Activated T-helper 17 cell treated with anti-CD3 and anti-CD28 coated beads, Interleukin-2, amount 50 U/mL, for 72 hours (primary cell): ENCODE measurements at regions not wholly inside any gene's neighbourhood (a gene's known extent, or its start where the extent isn't known, plus 50 kb on each side); places are given as distances from the start of the nearest gene placed in this dataset.

Experiments used
- ATAC-seq: fragments of 150-1000 bp; cut with Tn5 transposase; replicated peaks from 2 replicates; pipeline ENCODE4 v1.10.0; 2021; ENCODE audit warnings: mild to moderate bottlenecking, moderate library complexity
- H3K27ac Mint-ChIP-seq: one replicate; pipeline ENCODE4 v1.8.0; 2022; ENCODE audit warnings: mixed read lengths
- H3K27me3 Mint-ChIP-seq: one replicate; pipeline ENCODE4 v1.8.0; 2022; ENCODE audit warnings: mixed read lengths
- H3K36me3 Mint-ChIP-seq: one replicate; pipeline ENCODE4 v1.8.0; 2022; ENCODE audit warnings: low read depth, mild to moderate bottlenecking, mixed read lengths
- H3K4me1 Mint-ChIP-seq: one replicate; pipeline ENCODE4 v1.8.0; 2022; ENCODE audit warnings: mixed read lengths
- H3K4me3 Mint-ChIP-seq: one replicate; pipeline ENCODE4 v1.8.0; 2022; ENCODE audit warnings: mild to moderate bottlenecking, mixed read lengths
- H3K9me3 Mint-ChIP-seq: one replicate; pipeline ENCODE4 v1.8.0; 2022; ENCODE audit warnings: mixed read lengths

DNA sequence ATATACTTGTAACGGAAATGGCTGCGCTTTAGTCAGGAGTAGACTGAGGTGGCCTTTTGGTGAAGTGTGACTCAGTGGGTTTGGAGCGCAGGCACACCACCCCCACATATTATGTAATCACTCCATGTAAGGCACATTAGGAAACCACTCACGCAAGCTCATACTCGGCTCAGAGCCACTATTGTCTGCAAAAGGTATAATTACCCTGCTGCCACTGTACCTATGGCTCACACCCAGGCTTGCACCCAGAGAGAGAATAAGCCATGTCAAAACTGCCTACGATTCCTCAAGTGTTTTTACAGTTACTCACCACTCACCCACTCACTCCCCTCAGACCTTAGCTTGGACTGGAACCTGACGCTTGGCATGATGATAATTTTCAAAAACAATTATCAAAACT is 611.9 kb upstream of the CCDC54 start:
- no peak for ATAC-seq
- H3K27me3 Mint-ChIP-seq: no peaks in the 10 kb centered on the region
- H3K4me1 Mint-ChIP-seq: no peaks in the 10 kb centered on the region
- no peaks in the 10 kb centered on the region for H3K9me3 Mint-ChIP-seq
- H3K4me3 Mint-ChIP-seq: no peak overlapping the region
- no peaks in the 10 kb centered on the region for H3K36me3 Mint-ChIP-seq
- H3K27ac Mint-ChIP-seq: no peak overlapping the region

DNA sequence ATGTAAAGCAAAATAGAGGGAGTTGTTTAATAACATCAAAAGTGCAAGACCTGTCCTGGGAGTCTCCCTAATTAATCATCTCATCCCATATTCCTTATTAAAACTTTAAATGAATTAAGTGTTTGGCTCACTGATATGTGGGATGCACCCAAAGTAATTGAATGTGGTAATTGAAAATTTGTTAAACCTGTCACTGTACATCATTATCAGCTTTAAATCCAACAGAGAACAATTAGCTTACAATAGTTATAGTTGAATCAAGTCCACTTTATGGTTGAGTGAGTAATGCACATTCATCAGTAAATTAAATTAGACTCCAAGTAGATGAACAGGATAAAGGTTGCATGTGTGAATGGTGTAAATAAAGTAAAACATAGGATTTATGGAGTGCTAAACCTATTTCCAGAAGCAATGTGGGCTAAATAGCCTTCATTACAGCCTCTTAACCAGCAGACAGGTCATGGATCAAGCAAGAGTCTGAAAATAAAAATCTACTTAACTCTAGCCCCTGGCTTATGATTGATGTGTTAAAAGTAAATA is 608.2 kb upstream of the CCDC54 start:
- no peaks in the 10 kb centered on the region for H3K9me3 Mint-ChIP-seq
- no peak overlapping the region for H3K27ac Mint-ChIP-seq
- ATAC-seq: no peak
- no peaks in the 10 kb centered on the region for H3K4me1 Mint-ChIP-seq
- no peaks in the 10 kb centered on the region for H3K27me3 Mint-ChIP-seq
- no peak overlapping the region for H3K4me3 Mint-ChIP-seq
- no peaks in the 10 kb centered on the region for H3K36me3 Mint-ChIP-seq

DNA sequence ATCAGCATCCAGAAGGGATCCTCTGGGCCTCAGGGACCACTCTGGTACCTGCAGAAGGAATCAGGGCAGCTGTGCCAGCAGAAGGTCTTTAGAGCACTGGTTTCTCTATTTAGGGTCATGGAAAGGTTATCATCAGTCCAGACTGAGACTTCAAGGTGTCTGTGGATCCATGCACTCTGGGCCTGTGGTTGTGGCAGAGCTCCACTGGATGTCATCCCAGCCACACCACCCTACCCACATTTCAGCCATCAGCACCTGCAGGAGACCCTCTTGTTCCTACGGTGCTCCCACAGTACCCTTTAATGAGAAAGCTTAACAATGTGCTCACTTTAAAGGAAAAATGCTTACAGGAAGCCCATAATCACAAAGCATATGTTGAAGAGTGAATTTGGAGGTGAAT is 603.4 kb upstream of the CCDC54 start:
- no peak for ATAC-seq
- Mint-ChIP-seq H3K27me3 (no peaks in the 10 kb centered on the region), H3K27ac (no peak overlapping the region), H3K4me3 (no peak overlapping the region), H3K4me1 (no peaks in the 10 kb centered on the region), H3K9me3 (no peaks in the 10 kb centered on the region), H3K36me3 (no peaks in the 10 kb centered on the region)

DNA sequence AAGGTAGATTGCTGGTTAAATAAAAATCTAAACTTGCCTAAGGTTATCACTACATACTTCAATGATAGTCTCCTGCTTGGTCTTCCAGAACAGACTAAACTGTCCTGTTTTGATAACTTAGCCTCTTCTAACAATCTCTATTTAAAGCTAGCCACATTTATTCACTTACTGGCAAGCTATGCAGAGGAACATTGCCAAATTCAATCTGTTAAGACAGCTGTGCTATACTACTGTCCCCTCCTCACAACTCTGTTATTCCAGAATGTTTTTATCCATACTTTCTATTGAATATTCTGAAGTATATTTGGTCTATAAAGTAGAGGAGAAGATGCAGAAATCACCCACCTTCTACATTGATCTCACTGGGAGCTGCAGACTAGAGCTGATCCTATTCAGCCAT is 594.0 kb upstream of the CCDC54 start:
- ATAC-seq: no peak
- no peaks in the 10 kb centered on the region for H3K9me3 Mint-ChIP-seq
- H3K27ac Mint-ChIP-seq: no peak overlapping the region
- peaks cover 6% of the 10 kb centered on the region for H3K27me3 Mint-ChIP-seq
- no peaks in the 10 kb centered on the region for H3K4me1 Mint-ChIP-seq
- H3K36me3 Mint-ChIP-seq: no peaks in the 10 kb centered on the region
- H3K4me3 Mint-ChIP-seq: no peak overlapping the region

DNA sequence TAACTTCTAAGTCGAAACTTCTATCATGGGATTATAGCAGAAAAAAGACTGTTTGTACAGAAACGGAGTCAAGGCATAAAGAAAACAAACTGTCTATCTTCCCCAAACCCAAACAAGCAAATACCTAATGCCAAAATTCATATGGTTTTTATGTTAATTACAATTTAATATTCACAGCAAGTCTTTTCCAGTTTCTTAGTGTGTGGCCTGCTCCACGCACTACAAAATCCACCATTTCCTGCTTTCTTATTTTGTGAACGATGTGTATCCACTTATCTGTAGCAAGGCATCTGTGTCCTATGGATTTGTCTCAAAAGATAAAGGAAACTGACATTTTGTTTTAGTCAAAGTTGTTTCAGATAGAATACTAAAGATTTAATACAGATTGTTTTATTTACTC is 588.0 kb upstream of the CCDC54 start:
- ATAC-seq: no peak
- no peaks in the 10 kb centered on the region for H3K9me3 Mint-ChIP-seq

DNA sequence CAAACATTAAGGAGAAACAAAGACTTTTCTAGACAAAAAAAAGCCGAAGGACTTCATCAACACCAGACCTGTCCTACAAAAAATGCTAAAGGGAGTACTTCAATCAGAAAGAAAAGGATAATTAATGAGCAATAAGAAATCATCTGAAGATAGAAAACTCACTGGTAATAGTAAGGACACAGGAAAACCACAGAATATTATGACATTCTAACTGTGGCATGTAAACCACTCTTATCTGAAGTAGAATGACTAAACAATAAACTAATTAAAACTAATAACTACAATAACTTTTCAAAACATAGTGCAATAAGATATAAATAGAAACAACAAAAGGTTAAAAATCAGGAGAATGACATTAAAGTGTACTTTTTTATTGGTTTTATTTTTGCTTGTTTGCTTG is 584.5 kb upstream of the CCDC54 start:
- H3K4me1 Mint-ChIP-seq: no peaks in the 10 kb centered on the region
- H3K27ac Mint-ChIP-seq: no peak overlapping the region
- no peak for ATAC-seq
- no peaks in the 10 kb centered on the region for H3K9me3 Mint-ChIP-seq
- H3K36me3 Mint-ChIP-seq: no peaks in the 10 kb centered on the region
- H3K27me3 Mint-ChIP-seq: peaks cover 7% of the 10 kb centered on the region
- H3K4me3 Mint-ChIP-seq: no peak overlapping the region

More for the DNA sequence above, 588.0 kb upstream of the CCDC54 start:
- H3K27me3 Mint-ChIP-seq: peaks cover 13% of the 10 kb centered on the region
- H3K4me1 Mint-ChIP-seq: no peaks in the 10 kb centered on the region
- no peak overlapping the region for H3K4me3 Mint-ChIP-seq
- no peaks in the 10 kb centered on the region for H3K36me3 Mint-ChIP-seq
- H3K27ac Mint-ChIP-seq: no peak overlapping the region

DNA sequence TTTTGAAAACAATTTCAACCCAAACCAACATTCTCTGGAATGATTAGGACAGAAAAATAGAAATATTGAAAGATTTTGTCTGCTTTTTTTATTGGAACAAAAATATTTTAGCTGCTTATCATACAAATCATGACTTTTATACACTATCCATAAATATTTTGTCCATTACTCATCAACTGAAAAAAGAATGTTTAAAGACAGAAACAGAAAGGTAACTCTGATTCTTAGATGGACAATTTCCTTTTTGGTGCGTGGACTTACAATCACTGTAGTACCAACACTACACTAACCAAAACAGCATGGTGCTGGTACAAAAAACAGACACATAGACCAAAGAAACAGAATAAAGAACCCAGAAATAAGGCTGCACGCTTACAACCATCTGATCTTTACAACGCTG is 582.8 kb upstream of the CCDC54 start:
- Mint-ChIP-seq H3K9me3 (no peaks in the 10 kb centered on the region), H3K4me1 (no peaks in the 10 kb centered on the region), H3K27ac (no peak overlapping the region), H3K4me3 (no peak overlapping the region), H3K27me3 (peaks cover 7% of the 10 kb centered on the region), H3K36me3 (no peaks in the 10 kb centered on the region)
- no peak for ATAC-seq

DNA sequence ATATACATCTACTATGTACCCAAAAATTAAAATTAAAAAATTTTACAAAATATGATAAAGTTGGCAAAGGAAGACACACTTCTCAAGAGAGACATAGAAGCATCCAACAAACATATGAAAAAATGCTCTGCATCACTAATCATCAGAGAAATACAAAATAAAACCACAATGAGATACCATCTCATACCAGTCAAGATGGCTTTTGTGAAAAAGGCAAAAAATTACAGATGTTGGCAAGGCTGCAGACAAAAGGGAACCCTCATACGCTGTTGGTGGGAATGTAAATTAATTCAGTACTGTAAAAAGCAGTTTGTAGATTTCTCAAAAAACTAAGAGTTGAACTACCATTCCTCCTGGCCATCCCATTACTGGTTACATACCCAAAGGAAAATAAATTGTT is 581.7 kb upstream of the CCDC54 start:
- ATAC-seq: no peak
- H3K27ac Mint-ChIP-seq: no peak overlapping the region
- no peaks in the 10 kb centered on the region for H3K4me1 Mint-ChIP-seq
- H3K4me3 Mint-ChIP-seq: no peak overlapping the region
- H3K27me3 Mint-ChIP-seq: peaks cover 7% of the 10 kb centered on the region
- H3K9me3 Mint-ChIP-seq: no peaks in the 10 kb centered on the region
- H3K36me3 Mint-ChIP-seq: no peaks in the 10 kb centered on the region

DNA sequence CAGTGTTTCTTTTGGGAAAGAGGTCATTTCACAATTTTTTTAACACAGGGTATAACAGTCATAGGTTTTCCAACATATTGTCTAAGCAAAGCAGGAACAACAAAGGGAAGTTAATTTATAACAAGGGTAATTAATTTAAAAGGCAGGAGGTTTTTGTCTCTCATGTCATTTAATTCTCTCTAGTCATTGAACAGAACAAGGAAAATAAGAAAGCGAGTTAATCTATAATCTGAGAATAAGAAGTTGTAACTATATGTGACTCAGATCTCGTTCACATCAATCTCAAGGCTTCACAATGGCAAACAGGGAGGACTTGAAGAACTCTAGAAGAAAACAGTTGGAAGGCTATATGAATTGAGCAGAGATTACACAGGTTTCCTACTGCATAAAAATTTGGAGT is 579.8 kb upstream of the CCDC54 start:
- no peak for ATAC-seq
- Mint-ChIP-seq H3K27ac (no peak overlapping the region), H3K9me3 (no peaks in the 10 kb centered on the region), H3K27me3 (no peaks in the 10 kb centered on the region), H3K4me1 (no peaks in the 10 kb centered on the region), H3K36me3 (no peaks in the 10 kb centered on the region), H3K4me3 (no peak overlapping the region)

DNA sequence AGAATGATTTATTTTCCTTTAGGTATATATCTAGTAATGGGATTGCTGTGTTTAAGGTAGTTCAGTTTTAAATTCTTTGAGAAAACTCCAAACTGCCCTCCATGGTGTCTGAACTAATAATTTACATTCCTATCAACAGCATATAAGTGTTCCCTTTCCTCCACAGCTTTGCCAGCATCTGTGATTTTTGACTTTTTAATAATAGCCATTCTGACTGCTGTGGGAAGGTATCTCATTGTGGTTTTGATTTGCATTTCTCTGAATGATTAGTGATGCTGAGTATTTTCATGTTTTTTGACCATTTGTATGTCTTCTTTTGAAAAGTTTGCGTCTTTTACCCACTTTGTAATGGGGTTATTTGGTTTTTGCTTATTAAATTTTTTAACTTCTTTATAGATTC is 571.6 kb upstream of the CCDC54 start:
- Mint-ChIP-seq H3K27me3 (peaks cover 8% of the 10 kb centered on the region), H3K36me3 (no peaks in the 10 kb centered on the region), H3K4me1 (no peaks in the 10 kb centered on the region)

DNA sequence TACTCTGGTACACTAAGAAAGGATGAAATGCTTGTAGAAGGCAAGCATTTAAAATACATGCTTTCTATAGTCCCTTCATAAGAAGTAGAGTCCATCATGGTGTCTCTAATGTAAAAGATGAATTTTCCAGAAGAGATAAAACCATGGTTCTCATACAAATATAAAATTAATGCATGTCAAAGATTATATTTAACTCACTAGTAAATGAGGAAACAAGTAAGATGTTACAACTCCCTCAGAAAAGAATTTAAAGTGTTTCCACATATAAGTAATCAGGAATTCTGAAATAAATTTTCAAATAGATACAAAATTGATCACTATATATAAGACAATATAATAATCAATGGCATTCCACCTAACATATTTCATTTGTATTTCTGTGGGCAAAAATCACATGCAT is 570.3 kb upstream of the CCDC54 start:
- Mint-ChIP-seq H3K4me3 (no peak overlapping the region), H3K27ac (no peak overlapping the region), H3K27me3 (peaks cover 8% of the 10 kb centered on the region), H3K9me3 (no peaks in the 10 kb centered on the region), H3K36me3 (no peaks in the 10 kb centered on the region), H3K4me1 (no peaks in the 10 kb centered on the region)
- ATAC-seq: no peak

More for the DNA sequence above, 571.6 kb upstream of the CCDC54 start:
- H3K27ac Mint-ChIP-seq: no peak overlapping the region
- no peaks in the 10 kb centered on the region for H3K9me3 Mint-ChIP-seq
- ATAC-seq: no peak
- H3K4me3 Mint-ChIP-seq: no peak overlapping the region

DNA sequence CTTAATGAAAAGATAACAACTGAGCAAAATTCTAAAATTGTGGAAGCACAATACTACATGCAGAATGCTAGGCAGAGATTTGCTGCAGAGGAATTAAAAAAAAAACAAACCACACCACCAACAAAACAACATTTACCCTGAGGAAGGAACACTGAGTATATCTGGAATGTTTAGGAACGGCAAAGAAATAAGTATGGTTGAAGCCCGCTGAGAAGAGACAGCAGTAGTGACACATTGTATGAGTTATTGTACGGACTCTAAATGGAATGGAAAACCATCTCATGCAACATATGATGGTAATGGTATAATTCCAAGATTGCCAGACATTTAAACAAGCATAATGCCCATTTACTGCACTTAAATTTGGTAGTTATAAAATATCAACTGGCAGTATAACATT is 568.2 kb upstream of the CCDC54 start:
- Mint-ChIP-seq H3K36me3 (no peaks in the 10 kb centered on the region), H3K4me3 (no peak overlapping the region), H3K27me3 (peaks cover 10% of the 10 kb centered on the region), H3K27ac (no peak overlapping the region), H3K9me3 (no peaks in the 10 kb centered on the region), H3K4me1 (no peaks in the 10 kb centered on the region)
- no peak for ATAC-seq

DNA sequence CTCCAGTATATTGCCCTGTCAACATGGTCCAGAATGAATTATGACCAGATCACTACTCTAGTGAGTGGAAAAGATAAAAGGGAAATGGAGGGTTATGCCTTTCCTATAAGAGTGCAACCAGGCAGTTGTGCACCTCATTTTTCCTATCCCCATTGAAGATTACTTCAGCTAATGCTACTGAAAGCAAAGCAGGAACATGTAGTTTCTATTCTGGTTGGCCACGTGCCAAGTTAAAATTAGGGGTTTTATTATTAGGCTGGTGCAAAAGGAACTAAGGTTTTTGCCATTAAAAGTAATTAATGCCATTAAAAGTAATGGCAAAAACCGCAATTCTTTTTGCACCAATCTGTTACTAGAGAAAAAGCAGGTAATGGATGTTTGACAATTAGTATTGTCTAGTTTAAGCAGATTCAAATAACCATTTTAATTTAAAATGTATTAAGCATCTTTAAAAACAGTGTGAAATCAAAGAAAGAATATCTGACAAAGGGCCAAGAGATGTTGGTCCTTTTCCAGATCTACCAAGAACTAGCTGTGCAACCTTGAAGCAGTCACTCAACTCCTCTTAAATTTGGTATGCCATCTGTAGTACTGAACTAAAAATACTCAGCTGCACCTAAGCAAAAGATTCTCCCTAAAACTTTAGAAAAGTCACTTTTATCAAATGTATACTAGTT is 567.5 kb upstream of the CCDC54 start:
- no peak overlapping the region for H3K4me3 Mint-ChIP-seq
- no peaks in the 10 kb centered on the region for H3K36me3 Mint-ChIP-seq
- H3K27ac Mint-ChIP-seq: no peak overlapping the region
- H3K4me1 Mint-ChIP-seq: no peaks in the 10 kb centered on the region
- no peaks in the 10 kb centered on the region for H3K9me3 Mint-ChIP-seq
- no peak for ATAC-seq
- peaks cover 13% of the 10 kb centered on the region for H3K27me3 Mint-ChIP-seq

DNA sequence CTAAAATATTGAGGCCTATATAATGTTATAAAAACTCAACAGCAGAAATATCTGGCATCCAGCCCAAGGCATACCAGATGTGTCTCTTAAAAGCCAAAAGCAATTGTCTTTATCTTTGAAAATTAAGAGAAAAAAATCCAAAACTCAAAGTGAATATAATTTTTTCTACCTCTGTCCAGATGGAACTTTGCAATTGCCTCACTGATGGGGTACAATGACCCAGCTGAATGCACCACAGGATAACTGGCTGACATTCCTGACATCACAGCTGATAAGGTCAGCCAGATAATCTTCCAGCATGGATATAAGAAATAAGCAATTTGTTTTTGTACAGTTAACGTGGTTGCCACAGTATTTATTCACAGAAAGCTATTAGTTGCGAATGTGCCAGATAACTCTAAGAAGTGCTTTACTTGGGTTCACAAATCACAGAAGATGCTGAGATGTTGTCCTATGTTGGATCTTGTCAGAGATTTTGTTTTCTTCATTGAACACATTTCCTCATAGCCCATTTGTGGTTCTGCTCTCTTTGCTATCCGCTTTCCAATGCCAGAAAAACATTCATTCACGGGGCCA is 566.9 kb upstream of the CCDC54 start:
- no peaks in the 10 kb centered on the region for H3K9me3 Mint-ChIP-seq
- H3K4me1 Mint-ChIP-seq: no peaks in the 10 kb centered on the region
- no peaks in the 10 kb centered on the region for H3K36me3 Mint-ChIP-seq
- H3K27ac Mint-ChIP-seq: no peak overlapping the region
- no peak overlapping the region for H3K4me3 Mint-ChIP-seq
- ATAC-seq: no peak
- peaks cover 13% of the 10 kb centered on the region for H3K27me3 Mint-ChIP-seq

DNA sequence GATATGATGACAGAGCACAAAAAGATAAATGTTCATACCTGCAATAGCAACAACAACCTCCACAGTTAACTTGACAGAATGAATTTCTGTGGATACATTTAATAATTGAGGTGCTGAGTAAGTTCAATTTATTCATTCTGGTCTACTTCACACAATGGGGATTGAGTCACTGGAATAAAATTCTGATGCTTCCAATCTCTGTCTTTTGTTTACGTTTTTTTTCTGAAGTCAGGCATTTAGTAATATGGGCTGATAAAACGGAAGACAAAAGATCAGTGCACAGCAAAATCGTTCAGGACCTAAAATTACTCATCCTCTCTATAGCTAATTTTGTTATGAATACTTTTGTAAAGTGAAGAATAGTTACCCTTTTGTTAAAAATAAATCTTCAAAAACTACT is 565.9 kb upstream of the CCDC54 start:
- Mint-ChIP-seq H3K36me3 (no peaks in the 10 kb centered on the region), H3K9me3 (no peaks in the 10 kb centered on the region), H3K4me1 (no peaks in the 10 kb centered on the region), H3K4me3 (no peak overlapping the region), H3K27ac (no peak overlapping the region), H3K27me3 (peaks cover 5% of the 10 kb centered on the region)
- no peak for ATAC-seq
